ENCODE measurements at regions not wholly inside any gene's neighbourhood (a gene's known extent, or its start where the extent isn't known, plus 50 kb on each side); places are given as distances from the start of the nearest gene placed in this dataset.

- intact Hi-C loops (cut with DNase I; ENCODE audit: low total_unique reads) (no loop called here), in situ Hi-C loops (cut with MboI; ENCODE audit: low sequenced_read_pairs in 4 of 4) (no loop called here)
- Histone ChIP-seq H3K36me3 (no peaks in the 10 kb centered on the region), H3K4me1 (peaks cover 0 to 10% of the 10 kb centered on the region in 2 donors), H3K27ac (no peak overlapping the region), H3K4me3 (no peak overlapping the region), H3K9me3 (peaks cover 0 to 3% (median 0%) of the 10 kb centered on the region in 3 donors), H3K27me3 (no peaks in the 10 kb centered on the region)
- no peak for ATAC-seq
- no peak for TF ChIP-seq CTCF (IDR thresholded peaks at IDR 0.05 in 4 of 5, conservative IDR thresholded peaks at IDR 0.05 in 1 of 5)
- TF ChIP-seq POLR2A (IDR thresholded peaks at IDR 0.05) = no peak
- DNase-seq = no peak
Measured at GRCh38 chr4:183788308-183788905, 116.7 kb upstream of the STOX2 start.

- peaks cover 0 to 3% (median 0%) of the 10 kb centered on the region in 3 donors for H3K9me3 ChIP-seq
- H3K4me3 ChIP-seq = no peak overlapping the region
- peaks cover 0 to 7% of the 10 kb centered on the region in 2 donors for H3K4me1 ChIP-seq
- H3K27me3 ChIP-seq = no peaks in the 10 kb centered on the region
- intact Hi-C loops (cut with DNase I; ENCODE audit: low total_unique reads) = no loop called here
- no peak overlapping the region for H3K27ac ChIP-seq
- no peaks in the 10 kb centered on the region for H3K36me3 ChIP-seq
- ATAC-seq (no peak), DNase-seq (no peak)
- in situ Hi-C loops (cut with MboI; ENCODE audit: low sequenced_read_pairs in 4 of 4) = no loop called here
- no peak for TF ChIP-seq POLR2A (IDR thresholded peaks at IDR 0.05)
- TF ChIP-seq CTCF (IDR thresholded peaks at IDR 0.05 in 4 of 5, conservative IDR thresholded peaks at IDR 0.05 in 1 of 5) = no peak
Measured at GRCh38 chr4:183789657-183790056, 115.5 kb upstream of the STOX2 start.

DNA sequence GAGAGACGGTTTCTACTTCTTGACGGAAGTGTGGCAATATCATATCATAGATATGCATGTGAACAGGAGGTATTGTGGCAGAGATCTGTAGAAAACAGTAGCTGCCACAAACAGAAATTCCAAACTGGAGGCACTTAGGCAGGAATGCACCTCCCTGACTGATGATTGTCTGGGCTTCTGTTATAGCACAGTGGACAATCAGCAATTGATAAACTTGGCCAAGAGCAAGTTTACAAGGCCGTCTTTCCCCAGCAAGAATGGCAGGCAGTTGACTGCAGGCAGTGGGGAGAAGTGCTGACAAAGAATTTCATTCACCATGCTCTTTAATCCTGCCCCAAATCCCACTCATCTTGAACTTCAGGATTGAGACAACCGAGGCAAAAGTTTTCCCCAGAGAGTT, 114.4 kb upstream of the STOX2 start:
- in situ Hi-C loops (cut with MboI; ENCODE audit: low sequenced_read_pairs in 4 of 4) = no loop called here
- peaks cover 0 to 3% (median 2%) of the 10 kb centered on the region in 3 donors for H3K9me3 ChIP-seq
- intact Hi-C loops (cut with DNase I; ENCODE audit: low total_unique reads) = no loop called here
- H3K27me3 ChIP-seq = peaks cover 0 to 2% (median under 1%) of the 10 kb centered on the region in 3 donors
- peaks cover 0 to 6% of the 10 kb centered on the region in 2 donors for H3K4me1 ChIP-seq
- ATAC-seq (no peak), DNase-seq (no peak)
- H3K27ac ChIP-seq = no peak overlapping the region
- no peak for TF ChIP-seq CTCF (IDR thresholded peaks at IDR 0.05 in 4 of 5, conservative IDR thresholded peaks at IDR 0.05 in 1 of 5)
- TF ChIP-seq POLR2A (IDR thresholded peaks at IDR 0.05) = no peak
- H3K4me3 ChIP-seq = no peak overlapping the region
- H3K36me3 ChIP-seq = no peaks in the 10 kb centered on the region

DNA sequence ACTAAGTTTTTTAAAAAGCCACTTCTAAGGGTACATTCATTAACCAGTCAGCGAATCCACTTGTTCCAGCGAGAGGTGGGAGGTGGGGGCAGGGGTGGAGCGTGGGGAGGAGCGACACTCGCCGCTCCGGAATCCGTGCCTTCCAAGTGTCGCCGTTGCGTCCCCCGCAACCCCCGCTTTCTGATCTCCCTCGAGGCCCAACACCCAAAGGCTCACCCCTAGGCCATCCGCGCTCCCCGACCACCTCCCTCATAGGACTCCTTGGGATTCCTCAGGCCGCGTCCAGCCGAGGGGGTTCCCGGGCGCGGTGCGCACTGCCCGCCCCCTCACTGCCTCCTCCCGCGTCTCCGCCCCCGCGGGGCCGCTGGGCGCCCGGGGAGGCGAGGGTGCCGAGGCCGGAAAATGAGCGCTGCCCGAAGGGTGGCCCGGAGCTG, 108.1 kb upstream of the STOX2 start:
- no peak for DNase-seq
- Histone ChIP-seq H3K27me3 (peaks cover 4 to 34% (median 31%) of the 10 kb centered on the region in 3 donors), H3K27ac (peak overlapping the region in 3 of 4 donors; percentile 31 to 64 (median 32)), H3K9me3 (peaks cover 0 to 3% (median 2%) of the 10 kb centered on the region in 3 donors), H3K4me3 (peak overlapping the region; percentile 45 to 61 (median 56)), H3K36me3 (no peaks in the 10 kb centered on the region), H3K4me1 (no peaks in the 10 kb centered on the region)
- TF ChIP-seq CTCF (IDR thresholded peaks at IDR 0.05 in 4 of 5, conservative IDR thresholded peaks at IDR 0.05 in 1 of 5) (no peak), POLR2A (IDR thresholded peaks at IDR 0.05) (no peak)
- peak; percentile 14 to 30 for ATAC-seq
- intact Hi-C loops (cut with DNase I; ENCODE audit: low total_unique reads) = loop anchor here (5.0 kb wide), 1 partner anchor 70 kb away; no protein-coding TSS in a partner anchor
- in situ Hi-C loops (cut with MboI; ENCODE audit: low sequenced_read_pairs in 4 of 4) = no loop called here
